ENCODE measurements at regions not wholly inside any gene's neighbourhood (a gene's known extent, or its start where the extent isn't known, plus 50 kb on each side); places are given as distances from the start of the nearest gene placed in this dataset.
"Not testable (repeated sequence)": the region's sequence is repeated elsewhere in the genome, so short reads cannot be mapped to it uniquely, and the experiment has no call there.

- peaks cover 37% of the 10 kb centered on the region for H3K9me3 Mint-ChIP-seq
- H3K27me3 Mint-ChIP-seq (ENCODE audit: low read depth): peaks cover 17% of the 10 kb centered on the region
- DNase-seq (ENCODE audit: low spot score); H3K4me3 Mint-ChIP-seq; ATAC-seq; H3K4me1 Mint-ChIP-seq; H3K27ac Mint-ChIP-seq; CTCF ChIA-PET; POLR2A ChIA-PET: not testable (repeated sequence)
- H3K36me3 Mint-ChIP-seq: peaks cover 19% of the 10 kb centered on the region
These were observed 61.6 kb upstream of the BMP2K start for GRCh38 chr4:78714598-78714997.

GRCh38 chr4:78715372-78715771, 60.8 kb upstream of the BMP2K start:
- ATAC-seq; DNase-seq (ENCODE audit: low spot score); CTCF ChIA-PET; H3K4me3 Mint-ChIP-seq; POLR2A ChIA-PET: not testable (repeated sequence)
- Mint-ChIP-seq H3K27ac (0 out of 2 replicates have a peak overlapping the region, but pooled peaks have one; percentile 12), H3K36me3 (peaks cover 22% of the 10 kb centered on the region), H3K9me3 (peaks cover 37% of the 10 kb centered on the region), H3K4me1 (peaks cover 14% of the 10 kb centered on the region), H3K27me3 (ENCODE audit: low read depth) (peaks cover 20% of the 10 kb centered on the region)

GRCh38 chr4:78717712-78718111, 58.4 kb upstream of the BMP2K start:
- ATAC-seq; H3K27ac Mint-ChIP-seq; H3K4me3 Mint-ChIP-seq; DNase-seq (ENCODE audit: low spot score); CTCF ChIA-PET; POLR2A ChIA-PET: not testable (repeated sequence)
- Mint-ChIP-seq H3K9me3 (peaks cover 27% of the 10 kb centered on the region), H3K36me3 (peaks cover 22% of the 10 kb centered on the region), H3K27me3 (ENCODE audit: low read depth) (peaks cover 38% of the 10 kb centered on the region), H3K4me1 (peaks cover 37% of the 10 kb centered on the region)

GRCh38 chr4:78720204-78720603, 55.9 kb upstream of the BMP2K start:
- Mint-ChIP-seq H3K36me3 (peaks cover 22% of the 10 kb centered on the region), H3K27me3 (ENCODE audit: low read depth) (peaks cover 54% of the 10 kb centered on the region), H3K4me3 (peak overlapping the region; percentile 20; the same call in 1 of the 2 replicates), H3K4me1 (peaks cover 49% of the 10 kb centered on the region), H3K27ac (peak overlapping the region; percentile 67; the same call in 1 of the 2 replicates), H3K9me3 (peaks cover 27% of the 10 kb centered on the region)
- ATAC-seq: peak; percentile 65
- no peak for DNase-seq (ENCODE audit: low spot score)
- CTCF ChIA-PET: no interaction called here
- no peak for TF ChIP-seq TEAD4 (CRISPR knock-in tag; IDR thresholded peaks at IDR 0.05)
- POLR2A ChIA-PET: no interaction called here

- Mint-ChIP-seq H3K4me3 (peak overlapping the region; percentile 23; the same call in 1 of the 2 replicates), H3K27ac (no peak overlapping the region), H3K27me3 (ENCODE audit: low read depth) (peaks cover 54% of the 10 kb centered on the region), H3K9me3 (peaks cover 27% of the 10 kb centered on the region), H3K4me1 (peaks cover 49% of the 10 kb centered on the region), H3K36me3 (peaks cover 22% of the 10 kb centered on the region)
- ChIA-PET CTCF (interaction anchor here (1.3 kb wide), 1 partner anchor 59 kb away, joined by 3 read pairs; no protein-coding TSS in a partner anchor), POLR2A (no interaction called here)
- TF ChIP-seq ZNF219 (CRISPR knock-in tag; IDR thresholded peaks at IDR 0.05; ENCODE audit: borderline replicate concordance) (no peak), ZNF281 (CRISPR knock-in tag; IDR thresholded peaks at IDR 0.05) (no peak), STAT6 (CRISPR knock-in tag; conservative IDR thresholded peaks at IDR 0.05; ENCODE audit: low read depth) (no peak), CREB1 (CRISPR knock-in tag; IDR thresholded peaks at IDR 0.05) (no peak), ZBTB21 (CRISPR knock-in tag; IDR thresholded peaks at IDR 0.05; ENCODE audit: borderline replicate concordance) (no peak)
- ATAC-seq: peak; percentile 13
- DNase-seq (ENCODE audit: low spot score): no peak
These were observed 55.0 kb upstream of the BMP2K start for GRCh38 chr4:78720994-78721677.

Measured in WTC11 (cell line).